Upper lobe of right lung (tissue), 1 donor: ENCODE measurements at regions not wholly inside any gene's neighbourhood (a gene's known extent, or its start where the extent isn't known, plus 50 kb on each side); places are given as distances from the start of the nearest gene placed in this dataset.

Source experiments
- ATAC-seq: fragments of 200-7000 bp; cut with Tn5 transposase; one replicate; pipeline ENCODE4 v1.9.1; 2020; ENCODE audit warnings: mild to moderate bottlenecking, moderate library complexity
- DNase-seq: peaks from one replicate; pipeline ENCODE4 v3.0.0-alpha.2; 2020
- H3K27ac ChIP-seq: fragments of 200-600 bp; one replicate; pipeline ENCODE4 v1.8.0; 2022
- H3K27me3 ChIP-seq: fragments of 200-600 bp; one replicate; pipeline ENCODE4 v1.8.0; 2022; ENCODE audit warnings: mild to moderate bottlenecking
- H3K36me3 ChIP-seq: fragments of 200-600 bp; one replicate; pipeline ENCODE4 v1.8.0; 2022
- H3K4me1 ChIP-seq: fragments of 200-600 bp; one replicate; pipeline ENCODE4 v1.8.0; 2022
- H3K4me3 ChIP-seq: fragments of 200-600 bp; one replicate; pipeline ENCODE4 v1.8.0; 2022; ENCODE audit warnings: mild to moderate bottlenecking
- H3K9me3 ChIP-seq: fragments of 200-600 bp; one replicate; pipeline ENCODE4 v1.8.0; 2022
- CTCF ChIP-seq: fragments of 200-600 bp; IDR thresholded peaks from one replicate; pipeline ENCODE4 v1.8.0; 2022; ENCODE audit warnings: antibody characterized with exemption
- intact Hi-C: fragments of 100-400 bp; cut with DNase I; formaldehyde crosslinking; loops from one replicate; pipeline ENCODE4 v1.11.0; 2022
- donor health status: DM: no; HTN: yes; CAD: no; lungs with severe emphysema.

GRCh38 chr21:41564871-41565274 is 56.9 kb upstream of the TMPRSS2 start:
- ATAC-seq (peak; percentile 56), DNase-seq (no peak)

GRCh38 chr21:41562101-41563000 is 54.4 kb upstream of the TMPRSS2 start:
- ATAC-seq (peak; percentile 70), DNase-seq (peak; percentile 79)
- no peak for TF ChIP-seq CTCF
- intact Hi-C loops = no loop called here
- Histone ChIP-seq H3K4me3 (no peak overlapping the region), H3K36me3 (no peaks in the 10 kb centered on the region), H3K4me1 (no peaks in the 10 kb centered on the region), H3K27ac (no peak overlapping the region), H3K9me3 (no peaks in the 10 kb centered on the region), H3K27me3 (peaks cover 9% of the 10 kb centered on the region)

More at GRCh38 chr21:41564871-41565274, 56.9 kb upstream of the TMPRSS2 start:
- Histone ChIP-seq H3K9me3 (no peaks in the 10 kb centered on the region), H3K4me1 (no peaks in the 10 kb centered on the region), H3K27me3 (no peaks in the 10 kb centered on the region), H3K36me3 (no peaks in the 10 kb centered on the region), H3K4me3 (no peak overlapping the region), H3K27ac (peak overlapping the region; percentile 36)
- no peak for TF ChIP-seq CTCF
- intact Hi-C loops = no loop called here

GRCh38 chr21:41561701-41562100 is 53.7 kb upstream of the TMPRSS2 start:
- peaks cover 10% of the 10 kb centered on the region for H3K27me3 ChIP-seq
- TF ChIP-seq CTCF = no peak
- no peaks in the 10 kb centered on the region for H3K4me1 ChIP-seq
- no peak overlapping the region for H3K27ac ChIP-seq
- no peak for ATAC-seq
- DNase-seq = no peak
- no peaks in the 10 kb centered on the region for H3K9me3 ChIP-seq
- intact Hi-C loops = no loop called here
- no peak overlapping the region for H3K4me3 ChIP-seq
- no peaks in the 10 kb centered on the region for H3K36me3 ChIP-seq

- H3K4me1 ChIP-seq = no peaks in the 10 kb centered on the region
- ATAC-seq (peak; percentile 10), DNase-seq (no peak)
- H3K27me3 ChIP-seq = peaks cover 10% of the 10 kb centered on the region
- H3K36me3 ChIP-seq = no peaks in the 10 kb centered on the region
- no peaks in the 10 kb centered on the region for H3K9me3 ChIP-seq
- H3K4me3 ChIP-seq = no peak overlapping the region
- intact Hi-C loops = no loop called here
- no peak overlapping the region for H3K27ac ChIP-seq
- no peak for TF ChIP-seq CTCF
Observed at GRCh38 chr21:41560661-41561158, 52.8 kb upstream of the TMPRSS2 start.

GRCh38 chr21:41559658-41560631 is 52.0 kb upstream of the TMPRSS2 start:
- no peaks in the 10 kb centered on the region for H3K36me3 ChIP-seq
- ATAC-seq (no peak), DNase-seq (no peak)
- no peaks in the 10 kb centered on the region for H3K4me1 ChIP-seq
- no peak overlapping the region for H3K4me3 ChIP-seq
- H3K27ac ChIP-seq = no peak overlapping the region
- no peaks in the 10 kb centered on the region for H3K9me3 ChIP-seq
- H3K27me3 ChIP-seq = peaks cover 10% of the 10 kb centered on the region
- no peak for TF ChIP-seq CTCF
- intact Hi-C loops = no loop called here
